Activated CD4-positive, alpha-beta T cell treated with anti-CD3 and anti-CD28 coated beads, Interleukin-2, amount 50 U/mL, for 1 hour (primary cell): ENCODE measurements at regions not wholly inside any gene's neighbourhood (a gene's known extent, or its start where the extent isn't known, plus 50 kb on each side); places are given as distances from the start of the nearest gene placed in this dataset.

Experiments
- DNase-seq: peaks from one replicate; pipeline ENCODE4 v3.0.0-alpha.2; 2020

DNA sequence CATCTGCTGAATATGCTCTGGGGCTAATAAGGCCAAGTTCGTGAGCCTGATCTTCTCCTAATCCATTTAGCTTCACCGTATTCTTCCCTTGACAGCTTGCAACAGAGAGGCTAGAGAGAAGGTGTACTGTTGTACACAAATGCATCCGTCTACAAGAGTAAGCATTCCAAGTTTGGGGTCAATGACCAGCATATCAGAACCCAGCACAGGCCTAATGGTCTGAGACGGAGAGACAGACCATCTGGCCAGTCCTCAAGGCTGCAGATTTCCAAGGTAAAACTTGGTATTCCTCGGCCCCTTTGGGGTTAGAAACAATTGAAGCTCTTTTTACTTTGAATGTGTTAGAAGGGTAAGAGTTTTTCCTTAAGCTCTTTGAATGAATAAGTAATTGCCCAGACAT is 481.2 kb upstream of the KLF4 start:
- no peak for DNase-seq

DNA sequence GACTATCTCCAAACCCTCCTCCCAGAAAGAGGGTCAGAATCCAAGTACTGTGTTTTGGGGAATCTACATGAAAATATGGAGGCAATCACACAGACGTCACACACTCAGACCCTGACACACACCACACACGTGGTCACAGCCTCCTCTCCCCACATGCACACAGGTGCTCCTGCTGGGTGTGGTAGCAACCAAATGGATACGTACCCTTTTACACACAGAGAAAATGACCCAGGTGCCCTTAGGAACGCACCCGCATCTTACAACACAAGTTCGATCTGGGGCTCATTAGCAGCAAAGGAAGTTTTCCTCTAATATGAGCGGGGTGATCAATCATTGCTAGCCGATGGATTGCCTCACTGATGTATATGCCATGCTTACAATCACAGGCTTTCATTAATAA is 480.2 kb upstream of the KLF4 start:
- no peak for DNase-seq

DNA sequence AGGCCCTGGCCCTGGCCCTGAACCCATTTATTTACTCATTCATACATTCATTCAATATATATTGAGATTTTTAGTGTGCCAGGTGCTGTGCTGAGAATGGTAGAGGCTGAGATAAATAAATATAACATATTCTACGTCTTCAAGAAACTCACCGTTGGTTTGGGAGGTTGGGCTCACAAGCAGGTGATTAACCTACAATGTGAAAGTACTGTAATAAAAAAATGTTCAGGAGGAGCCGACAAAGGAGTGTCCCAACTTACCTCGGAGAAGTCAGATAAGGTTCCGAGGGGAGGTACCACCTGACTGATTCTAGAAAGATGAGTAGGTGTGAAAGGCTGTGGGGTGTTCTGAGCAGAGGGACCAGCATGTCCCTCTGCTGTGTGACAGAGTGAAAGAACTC is 479.6 kb upstream of the KLF4 start:
- DNase-seq, result no peak

DNA sequence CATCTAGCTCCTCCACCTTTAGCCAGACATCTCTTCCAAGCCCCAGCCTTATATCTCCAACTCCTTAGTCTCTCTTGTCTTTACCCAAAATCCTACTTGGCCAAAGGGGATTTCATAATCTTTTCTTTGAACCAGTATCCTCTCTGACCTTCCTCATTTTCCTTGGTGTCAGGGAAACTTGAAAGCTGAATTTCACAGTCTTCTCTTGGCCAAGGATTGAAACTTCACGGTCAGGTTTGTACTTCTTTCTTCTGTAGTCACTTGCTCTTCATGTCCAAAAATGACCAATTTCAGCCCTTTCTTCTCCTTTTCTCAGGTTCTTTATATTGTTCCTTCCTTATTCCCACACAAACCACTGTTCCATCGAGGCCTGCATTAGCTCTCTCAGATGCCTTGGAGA is 473.7 kb upstream of the KLF4 start:
- no peak for DNase-seq

DNA sequence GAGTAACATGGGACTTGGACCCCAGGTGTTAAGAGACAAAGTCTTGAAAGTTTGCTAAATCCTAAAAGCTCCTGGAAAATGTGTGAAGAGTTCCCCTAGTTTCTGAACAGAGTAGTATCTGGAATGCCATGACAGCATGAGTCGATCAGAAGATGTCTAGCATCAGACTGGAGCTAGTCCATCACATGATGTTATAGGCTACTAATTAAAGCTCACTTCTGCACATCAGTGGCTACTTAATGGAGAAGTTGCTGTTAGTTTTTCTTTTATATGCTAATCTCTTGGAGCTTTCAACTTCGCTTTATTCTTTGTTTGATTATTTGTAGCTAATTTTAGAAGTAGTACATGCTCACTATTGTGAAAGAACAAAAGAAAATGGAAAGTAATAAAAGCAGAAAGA is 471.3 kb upstream of the KLF4 start:
- no peak for DNase-seq

DNA sequence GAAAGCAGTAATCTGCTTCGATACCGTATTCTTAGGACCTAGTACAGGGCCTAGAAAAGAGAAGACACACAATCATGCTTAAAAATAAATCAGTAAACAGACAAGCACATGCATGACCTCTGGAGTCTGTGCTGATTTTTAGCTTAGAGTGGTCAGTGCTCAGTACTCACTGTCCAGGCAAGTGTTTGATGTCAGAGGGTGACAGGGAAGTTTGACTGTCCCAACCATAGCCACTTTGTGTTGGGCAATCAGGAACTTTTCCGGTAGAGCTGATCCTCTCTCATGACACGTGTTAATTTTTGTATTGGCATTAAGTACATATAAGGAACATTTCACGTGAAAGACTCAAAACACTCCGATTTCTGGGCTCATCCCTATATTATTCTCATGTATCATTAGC is 464.7 kb upstream of the KLF4 start:
- DNase-seq, result no peak

DNA sequence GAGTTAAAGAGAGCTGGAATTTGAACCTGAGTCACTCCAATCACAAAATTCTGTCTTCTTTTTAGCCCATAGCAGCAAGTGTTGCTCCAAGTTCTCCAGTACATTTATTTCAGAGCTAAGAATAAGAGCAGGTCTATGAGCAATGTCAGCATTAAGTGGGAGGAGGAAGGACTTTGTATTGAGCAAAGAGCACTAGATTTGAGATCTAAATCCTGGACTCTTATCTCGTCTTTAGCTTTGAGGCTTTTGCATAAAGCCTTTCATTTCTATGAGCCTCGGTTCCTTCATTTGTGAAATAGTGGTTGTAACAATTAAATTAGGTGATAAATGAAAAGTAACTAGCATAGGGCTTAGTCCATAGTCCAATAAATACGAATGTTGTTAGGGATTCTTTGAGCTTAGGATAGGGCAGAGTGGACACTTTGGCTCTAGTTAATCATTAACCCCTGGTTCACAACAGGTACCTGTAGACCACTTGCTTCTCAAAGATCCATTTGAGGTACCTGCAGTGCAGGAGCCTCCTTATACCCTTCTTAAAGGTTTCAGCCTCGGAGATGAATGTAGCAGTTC is 464.1 kb upstream of the KLF4 start:
- DNase-seq, result no peak

DNA sequence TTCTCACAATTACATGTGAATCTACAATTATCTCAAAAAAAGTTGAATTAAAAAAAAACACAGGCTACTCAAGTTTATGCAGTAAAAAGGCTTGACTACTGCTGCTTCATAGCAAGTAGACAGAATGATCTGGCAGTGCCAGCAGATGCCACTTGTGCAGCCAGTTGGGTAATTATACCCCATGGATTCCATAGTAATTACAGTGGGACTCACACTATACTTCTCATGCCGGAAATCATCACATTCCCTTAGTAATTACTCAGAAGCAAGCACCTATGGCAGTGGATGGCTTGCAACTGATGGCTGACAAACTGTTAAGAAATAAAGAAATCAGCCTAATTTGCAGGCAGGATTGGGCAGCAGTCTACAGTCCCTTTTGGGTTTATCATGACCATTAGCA is 463.2 kb upstream of the KLF4 start:
- no peak for DNase-seq

DNA sequence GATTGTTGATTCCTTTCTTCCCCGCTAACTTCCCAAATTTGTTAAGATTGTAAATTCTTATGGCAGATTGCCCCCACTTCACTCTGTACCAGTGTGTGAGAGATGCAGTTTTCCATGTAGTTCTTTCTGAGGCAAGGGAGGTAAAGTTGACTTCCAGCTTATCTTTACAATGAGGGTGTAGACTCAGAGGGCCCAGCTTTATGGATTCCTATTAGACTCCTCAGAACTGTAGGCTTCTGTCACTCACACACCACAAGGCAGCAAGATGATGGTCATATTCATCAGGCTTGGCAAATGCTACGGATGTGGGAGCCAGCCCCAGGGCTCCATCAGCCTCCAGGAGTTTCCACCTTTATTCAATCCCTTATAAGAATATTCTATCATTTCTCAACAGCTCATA is 461.9 kb upstream of the KLF4 start:
- no peak for DNase-seq

DNA sequence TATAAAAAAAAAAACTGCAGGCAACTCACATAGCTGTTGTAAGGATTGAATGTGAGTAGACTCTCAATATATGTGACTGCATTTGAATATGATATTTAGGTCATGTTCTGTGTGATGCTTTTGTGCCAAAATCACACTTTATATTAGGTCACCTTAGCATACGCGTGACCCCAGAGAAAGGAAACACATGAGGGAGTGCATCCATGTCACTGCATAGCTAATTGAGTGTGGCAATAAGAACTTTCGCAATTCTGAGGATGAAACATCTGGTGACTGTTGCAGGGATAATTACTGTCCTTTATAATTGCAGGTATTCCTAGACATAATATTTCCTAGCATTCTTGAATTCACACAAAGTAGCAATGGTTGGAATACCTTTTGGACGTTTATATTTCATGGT is 459.5 kb upstream of the KLF4 start:
- DNase-seq, result no peak

DNA sequence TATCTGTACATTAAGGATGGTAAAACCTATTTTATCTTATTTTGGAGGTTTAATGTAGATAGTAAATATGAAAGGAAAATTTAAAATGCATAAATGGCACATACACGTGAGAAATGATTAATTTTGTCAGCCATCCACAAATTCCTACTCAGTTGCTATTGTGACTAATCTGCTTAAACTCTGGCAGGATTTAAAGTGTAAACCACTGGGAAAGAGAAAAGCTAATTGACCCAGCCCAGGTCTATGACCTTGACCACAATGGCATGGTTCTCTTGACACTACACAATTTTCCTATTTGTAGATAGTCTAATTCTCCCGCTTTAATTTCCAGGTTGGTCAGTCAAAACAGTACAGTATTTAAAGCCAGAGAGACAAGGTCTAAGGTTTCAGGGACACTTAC is 459.0 kb upstream of the KLF4 start:
- no peak for DNase-seq

DNA sequence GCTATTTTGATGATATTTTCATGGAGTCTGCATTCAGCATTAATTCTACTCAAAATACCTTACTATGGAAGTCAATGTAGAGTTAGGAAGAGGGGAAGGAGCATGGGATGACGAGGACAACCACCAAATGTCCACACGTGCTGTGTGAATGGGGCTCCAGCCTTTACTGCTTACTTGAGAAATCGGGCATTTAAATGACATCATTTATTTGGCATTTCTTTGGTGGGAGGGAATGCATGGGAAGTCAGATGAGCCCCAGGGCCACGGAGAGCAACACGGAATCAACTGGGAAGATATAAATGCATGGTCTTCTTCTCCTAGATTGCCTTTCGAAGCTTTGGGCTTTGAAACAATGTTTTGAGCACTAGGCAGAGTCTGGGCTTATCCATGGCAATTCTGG is 458.5 kb upstream of the KLF4 start:
- no peak for DNase-seq

DNA sequence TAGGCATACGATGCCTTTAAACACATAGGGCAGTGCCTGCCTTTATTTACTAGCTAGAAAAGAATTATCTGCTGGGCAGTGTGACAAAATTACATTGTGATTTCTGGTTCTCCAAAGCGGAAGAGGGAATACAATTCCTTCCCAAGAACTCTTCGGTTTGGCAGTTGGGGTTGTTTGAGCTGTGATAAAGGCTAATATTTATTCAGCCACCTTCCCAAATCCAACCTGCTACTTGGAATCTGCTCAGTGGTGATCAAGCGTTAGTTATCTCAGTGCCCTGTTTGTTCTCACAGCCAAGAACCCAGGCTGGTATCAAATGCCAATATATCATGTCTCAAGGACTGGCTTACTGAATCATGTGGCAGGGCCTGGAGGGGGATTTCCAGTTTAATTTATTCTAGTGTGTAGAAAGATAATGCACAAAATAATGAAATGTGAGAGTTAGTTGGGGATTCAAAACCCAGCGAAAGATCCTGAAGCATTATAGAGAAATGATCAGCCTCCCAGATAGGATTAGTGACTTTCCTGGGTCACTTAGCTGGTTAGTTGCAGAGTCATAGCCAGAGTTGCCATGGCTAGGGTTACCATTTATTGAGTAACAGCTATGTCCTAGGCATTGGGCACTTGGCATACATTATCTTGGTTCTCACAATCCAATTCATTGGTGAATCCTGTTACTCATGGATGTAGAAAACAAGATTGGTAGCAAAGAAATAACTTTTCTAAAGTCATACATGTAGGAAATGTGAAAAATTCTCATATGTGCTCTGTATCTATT is 457.0 kb upstream of the KLF4 start:
- DNase-seq, result no peak

DNA sequence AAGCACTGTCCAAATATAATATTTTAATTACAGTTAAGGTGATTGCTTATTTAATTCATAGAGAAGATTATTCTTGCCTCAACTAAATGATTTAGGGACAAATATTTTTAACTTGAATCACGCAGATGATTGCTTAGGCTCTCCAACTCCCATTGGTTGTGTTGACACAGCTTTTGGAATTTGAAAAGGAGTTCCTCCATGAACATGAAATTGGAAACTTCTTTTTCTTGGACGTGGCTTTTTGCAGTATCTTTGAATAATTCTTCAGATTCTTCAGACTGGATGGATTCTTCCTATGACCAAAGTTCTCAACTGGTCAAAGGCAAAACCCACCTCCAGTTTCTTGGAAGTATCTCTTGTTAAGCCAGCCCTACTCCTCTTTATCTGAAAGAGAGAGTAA is 456.4 kb upstream of the KLF4 start:
- DNase-seq, result no peak

DNA sequence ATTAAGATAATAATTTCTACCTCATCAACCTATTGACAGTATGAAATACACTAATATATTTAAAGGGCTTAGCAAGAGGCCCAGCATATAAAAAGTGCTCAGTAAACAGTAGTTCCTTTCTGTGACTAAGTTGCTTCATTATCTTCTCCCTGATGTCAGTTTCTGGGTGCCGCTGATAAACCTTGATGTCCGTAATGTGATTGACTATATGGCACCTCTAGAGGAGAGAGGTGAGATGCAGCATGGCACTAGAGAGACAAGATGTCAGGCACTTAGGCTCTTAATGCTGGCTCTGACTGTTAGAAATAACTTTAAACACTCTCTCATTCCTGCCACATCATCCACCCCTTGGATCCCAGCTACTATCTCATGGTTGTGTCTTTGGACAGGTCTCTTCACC is 455.9 kb upstream of the KLF4 start:
- DNase-seq, result no peak

DNA sequence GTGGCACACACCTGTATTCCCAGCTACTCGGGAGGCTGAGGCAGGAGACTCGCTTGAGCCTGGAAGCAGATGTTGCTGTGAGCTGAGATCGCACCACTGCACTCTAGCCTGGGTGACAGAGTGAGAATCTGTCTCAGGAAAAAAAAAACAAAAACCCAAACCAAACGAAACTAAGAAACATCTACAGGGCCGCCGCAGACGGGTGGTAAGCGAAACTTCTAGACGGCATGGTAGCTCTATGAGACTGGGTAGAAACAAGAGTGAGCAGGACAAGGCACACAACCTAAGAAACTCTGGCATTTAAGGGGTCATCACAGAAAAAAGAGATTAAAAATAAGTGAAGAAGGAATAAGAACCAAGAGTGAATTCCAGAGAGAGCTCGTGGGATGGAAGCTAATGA is 454.8 kb upstream of the KLF4 start:
- DNase-seq, result no peak

DNA sequence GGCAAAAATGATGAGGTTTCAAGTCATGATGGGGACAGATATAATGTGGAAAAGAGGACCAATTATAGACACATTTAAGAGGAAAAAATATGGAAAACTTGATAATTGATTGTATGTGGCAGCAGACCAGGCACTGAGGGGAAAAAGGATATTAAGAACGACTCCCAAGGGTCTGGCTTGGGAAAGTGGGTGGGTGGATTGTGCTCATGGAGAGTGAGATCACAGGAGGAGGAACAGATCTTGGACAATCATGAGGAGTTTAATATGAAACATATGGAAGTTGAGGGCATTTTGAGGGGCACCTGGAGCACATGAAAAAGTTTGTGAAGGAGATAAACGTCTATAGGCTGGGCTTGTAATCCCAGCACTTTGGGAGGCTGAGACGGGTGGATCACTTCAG is 454.3 kb upstream of the KLF4 start:
- no peak for DNase-seq

DNA sequence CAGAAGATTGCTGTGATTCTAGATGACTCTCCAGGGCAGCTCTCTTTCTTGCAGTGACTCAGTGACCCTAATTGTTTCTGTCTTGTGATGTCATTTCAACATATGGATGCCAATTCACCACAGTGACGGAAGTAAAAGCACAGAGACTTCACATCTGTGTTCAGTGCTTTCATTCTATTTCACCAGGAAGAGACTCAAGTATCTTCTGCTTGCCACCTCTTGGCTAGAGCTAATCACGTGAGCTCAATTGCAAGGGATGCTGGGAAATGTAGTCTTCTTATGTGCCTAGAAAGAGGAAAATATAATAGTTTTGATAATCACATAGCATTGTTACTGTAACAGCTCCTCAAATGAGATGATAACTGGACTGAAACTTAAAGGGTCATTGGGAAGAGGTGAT is 453.3 kb upstream of the KLF4 start:
- DNase-seq, result no peak

DNA sequence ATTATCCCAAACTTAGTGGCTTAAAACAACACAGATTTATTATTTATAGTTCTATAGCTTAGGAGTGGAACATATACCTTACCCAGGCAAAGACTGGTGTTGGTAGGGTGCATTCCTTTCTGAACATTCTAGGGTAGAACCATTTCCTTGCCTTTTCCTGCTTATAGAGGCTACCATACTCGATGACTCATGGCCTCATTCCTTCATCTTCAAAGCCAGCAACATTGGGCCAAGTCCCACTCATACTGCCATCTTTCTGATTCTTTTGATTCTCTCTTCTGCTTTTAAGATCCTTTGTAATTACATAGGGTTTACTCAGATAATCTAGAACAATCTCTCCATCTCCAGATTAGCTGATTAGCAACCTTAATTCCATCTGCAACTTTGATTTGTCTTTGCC is 452.7 kb upstream of the KLF4 start:
- no peak for DNase-seq

DNA sequence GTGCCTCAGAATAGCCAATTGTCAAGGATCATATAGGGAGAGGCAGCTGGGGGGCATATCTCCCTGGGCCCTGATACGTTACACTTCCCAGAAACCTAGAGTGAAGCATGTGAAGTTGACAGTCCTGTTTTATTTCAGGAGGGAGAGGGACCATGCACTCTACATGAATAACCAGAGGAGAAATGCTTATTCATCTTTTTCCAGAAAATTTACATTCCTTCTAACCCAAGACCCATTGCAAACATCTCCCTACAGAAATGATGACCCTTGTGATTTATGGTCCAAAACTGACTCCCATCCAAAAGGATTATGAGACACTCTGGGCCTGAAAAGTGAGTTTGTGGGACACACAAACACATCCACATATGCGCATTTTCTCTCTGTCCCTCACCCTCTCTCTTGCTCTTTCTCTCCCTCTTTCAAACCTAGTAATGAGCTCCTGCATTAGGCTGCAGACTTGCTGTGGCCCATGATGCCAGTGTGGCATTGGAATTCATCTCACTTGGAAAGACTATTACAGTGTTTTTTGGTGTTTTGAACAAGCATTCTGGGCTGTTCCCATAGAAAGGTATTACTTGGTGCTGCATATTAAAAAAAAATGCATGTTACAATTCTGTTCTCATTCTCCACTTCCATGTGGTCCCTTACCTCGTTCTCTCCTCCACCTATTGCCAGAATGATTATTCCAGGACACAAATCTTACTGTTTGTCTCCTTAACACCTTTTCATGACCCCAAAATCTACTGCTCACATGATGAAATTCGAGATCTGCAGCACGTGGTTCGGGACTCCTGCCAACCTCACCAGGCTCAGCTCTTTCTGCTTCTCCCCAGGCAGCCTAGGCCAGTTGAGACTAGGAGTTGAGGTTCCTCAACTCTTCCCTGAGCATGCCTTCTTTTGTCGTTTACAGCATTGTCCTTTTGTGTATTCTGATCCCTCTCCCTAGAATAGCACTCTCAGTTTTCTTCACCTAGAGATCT is 451.3 kb upstream of the KLF4 start:
- DNase-seq, result no peak

DNA sequence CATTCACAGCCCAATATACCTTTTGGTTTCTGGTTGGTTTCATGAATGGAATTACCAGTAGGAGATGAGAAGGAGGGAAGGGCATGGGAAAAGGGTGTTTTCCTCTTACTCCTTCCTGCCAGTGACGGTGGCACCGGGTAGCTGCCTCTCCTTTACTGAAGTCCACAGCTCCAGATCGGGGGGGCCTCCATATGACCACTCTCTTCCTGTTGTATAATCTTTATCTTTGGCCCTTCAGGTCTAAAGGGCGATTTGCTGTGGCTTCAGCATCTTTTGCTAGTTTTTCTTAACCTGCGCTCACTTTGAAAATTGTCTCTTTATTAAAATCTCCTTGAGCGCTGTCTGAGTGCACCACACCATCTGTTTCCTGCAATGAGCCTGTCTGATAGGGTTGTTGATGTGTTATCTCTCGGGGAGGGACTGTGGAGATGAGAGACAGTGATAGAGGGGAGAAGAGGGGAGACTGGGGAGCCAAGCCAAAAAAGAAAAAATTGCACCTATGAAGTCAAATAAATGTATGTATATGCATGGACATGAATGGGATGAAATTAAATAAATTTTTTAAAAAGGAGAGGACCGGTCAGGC is 449.3 kb upstream of the KLF4 start:
- no peak for DNase-seq

DNA sequence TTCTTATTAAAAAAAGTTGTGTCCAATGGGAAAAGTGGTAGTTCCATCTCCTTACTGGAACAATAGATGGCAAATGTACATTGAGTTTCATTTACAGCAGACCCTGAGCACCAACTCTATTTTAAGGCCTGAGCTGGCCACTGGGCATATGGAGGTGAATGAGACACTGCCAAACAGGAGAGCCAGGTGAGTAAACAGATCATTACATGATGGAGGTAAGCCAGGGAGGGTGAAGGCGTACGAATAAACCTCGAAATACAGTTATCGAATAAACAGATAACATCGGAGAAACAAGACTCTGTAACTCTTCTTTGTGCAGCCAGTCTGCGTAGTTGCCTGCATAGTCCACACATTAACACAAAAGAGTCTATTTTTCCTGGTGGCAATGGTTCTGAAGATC is 446.4 kb upstream of the KLF4 start:
- DNase-seq, result no peak

DNA sequence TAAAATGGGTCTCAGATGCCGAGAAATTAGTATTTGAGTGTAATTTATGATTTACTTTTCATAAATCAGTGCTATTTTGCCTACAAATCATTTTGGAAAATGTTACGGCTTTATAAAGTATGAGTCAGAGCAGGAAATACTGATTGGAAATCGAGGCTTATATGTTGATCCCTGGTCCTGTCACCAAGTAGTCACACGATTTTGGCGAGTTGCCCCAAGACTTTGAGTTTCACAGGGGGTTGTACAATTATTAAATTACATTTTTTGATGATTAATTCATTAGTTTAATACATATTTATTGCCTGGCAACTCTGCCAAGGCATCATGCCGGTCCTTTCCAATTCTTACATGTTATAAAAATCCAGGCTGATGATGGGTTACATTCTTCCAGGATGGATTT is 443.9 kb upstream of the KLF4 start:
- no peak for DNase-seq

DNA sequence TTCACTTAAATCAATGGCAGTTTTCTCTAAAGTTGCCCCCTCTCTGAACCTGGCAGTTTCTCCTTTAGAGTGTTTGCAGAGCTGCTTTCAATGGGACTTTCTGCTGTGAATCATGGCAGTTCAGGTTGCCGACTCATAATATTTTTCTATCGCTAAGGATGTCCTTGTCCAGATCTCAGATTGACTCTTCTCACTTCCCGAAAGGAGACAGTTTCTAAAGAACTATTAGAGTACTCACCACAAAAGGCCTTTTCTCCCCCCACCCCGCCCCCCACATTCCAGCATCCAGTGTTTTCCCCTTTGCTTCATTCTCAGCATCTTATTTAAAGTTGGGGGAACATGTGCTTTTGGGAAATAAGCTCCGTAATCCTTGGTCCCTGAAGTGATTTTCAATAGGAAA is 443.5 kb upstream of the KLF4 start:
- no peak for DNase-seq
